T-helper 17 cell (primary cell): ENCODE measurements at regions not wholly inside any gene's neighbourhood (a gene's known extent, or its start where the extent isn't known, plus 50 kb on each side); places are given as distances from the start of the nearest gene placed in this dataset.

ENCODE experiments used
- ATAC-seq: fragments of 150-1000 bp; cut with Tn5 transposase; 2 replicates; pipeline ENCODE4 v1.10.0; 2021; ENCODE audit warnings: mild to moderate bottlenecking, moderate library complexity
- DNase-seq, 3 donors: peaks; one replicate each; pipeline versions ENCODE4 v3.0.0 to v3.0.0-alpha.2; 2020 to 2021
- H3K9me3 ChIP-seq: one replicate; pipeline ENCODE4 v1.7.0; 2013; ENCODE audit warnings: low read length, mild to moderate bottlenecking; ENCODE audit not compliant: control insufficient read depth, poor library complexity, severe bottlenecking
- H3K27ac Mint-ChIP-seq: one replicate; pipeline ENCODE4 v1.8.0; 2022; ENCODE audit warnings: mild to moderate bottlenecking, moderate library complexity, mixed read lengths
- H3K27me3 Mint-ChIP-seq: one replicate; pipeline ENCODE4 v1.8.0; 2022; ENCODE audit warnings: mixed read lengths
- H3K36me3 Mint-ChIP-seq: one replicate; pipeline ENCODE4 v1.8.0; 2022; ENCODE audit warnings: low read depth, mixed read lengths
- H3K4me1 Mint-ChIP-seq: one replicate; pipeline ENCODE4 v1.8.0; 2022; ENCODE audit warnings: mild to moderate bottlenecking, mixed read lengths
- H3K4me3 Mint-ChIP-seq: one replicate; pipeline ENCODE4 v1.8.0; 2022; ENCODE audit warnings: mild to moderate bottlenecking, moderate library complexity, mixed read lengths

- ATAC-seq, result no peak
- Mint-ChIP-seq H3K27me3 (no peaks in the 10 kb centered on the region), H3K36me3 (peaks cover 3% of the 10 kb centered on the region), H3K4me1 (no peaks in the 10 kb centered on the region), H3K4me3 (no peak overlapping the region), H3K27ac (no peak overlapping the region)
- DNase-seq, result no peak
- H3K9me3 ChIP-seq, result no peaks in the 10 kb centered on the region
Measured at GRCh38 chr16:54679531-54679930, 251.1 kb upstream of the IRX5 start.

GRCh38 chr16:54677308-54677950, 253.2 kb upstream of the IRX5 start:
- DNase-seq, result no peak
- Mint-ChIP-seq H3K4me1 (no peaks in the 10 kb centered on the region), H3K27me3 (no peaks in the 10 kb centered on the region), H3K4me3 (no peak overlapping the region), H3K27ac (no peak overlapping the region), H3K36me3 (peaks cover 3% of the 10 kb centered on the region)
- ATAC-seq, result no peak
- no peaks in the 10 kb centered on the region for H3K9me3 ChIP-seq

- Mint-ChIP-seq H3K4me1 (no peaks in the 10 kb centered on the region), H3K27ac (no peak overlapping the region), H3K27me3 (no peaks in the 10 kb centered on the region), H3K36me3 (peaks cover 3% of the 10 kb centered on the region), H3K4me3 (no peak overlapping the region)
- ATAC-seq (no peak), DNase-seq (no peak)
- no peaks in the 10 kb centered on the region for H3K9me3 ChIP-seq
Measured at GRCh38 chr16:54673313-54673712, 257.4 kb upstream of the IRX5 start.

GRCh38 chr16:54672500-54672899, 258.2 kb upstream of the IRX5 start:
- Mint-ChIP-seq H3K4me1 (no peaks in the 10 kb centered on the region), H3K27ac (no peak overlapping the region), H3K36me3 (peaks cover 3% of the 10 kb centered on the region), H3K4me3 (no peak overlapping the region), H3K27me3 (no peaks in the 10 kb centered on the region)
- ATAC-seq, result no peak
- no peaks in the 10 kb centered on the region for H3K9me3 ChIP-seq
- DNase-seq, result no peak

- H3K9me3 ChIP-seq, result no peaks in the 10 kb centered on the region
- Mint-ChIP-seq H3K27me3 (peaks cover 20% of the 10 kb centered on the region), H3K4me3 (no peak overlapping the region), H3K36me3 (no peaks in the 10 kb centered on the region), H3K4me1 (peaks cover 3% of the 10 kb centered on the region), H3K27ac (no peak overlapping the region)
- ATAC-seq (no peak), DNase-seq (no peak)
Measured at GRCh38 chr16:54657709-54658102, 273.0 kb upstream of the IRX5 start.

- Mint-ChIP-seq H3K4me3 (no peak overlapping the region), H3K36me3 (no peaks in the 10 kb centered on the region), H3K27ac (no peak overlapping the region), H3K27me3 (peaks cover 20% of the 10 kb centered on the region), H3K4me1 (peaks cover 3% of the 10 kb centered on the region)
- ATAC-seq, result no peak
- no peaks in the 10 kb centered on the region for H3K9me3 ChIP-seq
- no peak for DNase-seq
Measured at GRCh38 chr16:54657058-54657708, 273.5 kb upstream of the IRX5 start.

GRCh38 chr16:54655121-54655590, 275.5 kb upstream of the IRX5 start:
- peaks cover 3% of the 10 kb centered on the region for H3K4me1 Mint-ChIP-seq
- no peak overlapping the region for H3K27ac Mint-ChIP-seq
- peaks cover 28% of the 10 kb centered on the region for H3K27me3 Mint-ChIP-seq
- H3K9me3 ChIP-seq, result no peaks in the 10 kb centered on the region
- H3K36me3 Mint-ChIP-seq, result no peaks in the 10 kb centered on the region
- ATAC-seq (no peak), DNase-seq (no peak)
- no peak overlapping the region for H3K4me3 Mint-ChIP-seq

- no peak for DNase-seq
- Mint-ChIP-seq H3K4me1 (peaks cover 3% of the 10 kb centered on the region), H3K27me3 (peaks cover 28% of the 10 kb centered on the region), H3K27ac (no peak overlapping the region), H3K36me3 (no peaks in the 10 kb centered on the region), H3K4me3 (no peak overlapping the region)
- ATAC-seq, result no peak
- H3K9me3 ChIP-seq, result no peaks in the 10 kb centered on the region
Measured at GRCh38 chr16:54654429-54654828, 276.2 kb upstream of the IRX5 start.

GRCh38 chr16:54652201-54652770, 278.4 kb upstream of the IRX5 start:
- peaks cover 28% of the 10 kb centered on the region for H3K27me3 Mint-ChIP-seq
- no peak overlapping the region for H3K4me3 Mint-ChIP-seq
- H3K36me3 Mint-ChIP-seq, result no peaks in the 10 kb centered on the region
- no peak overlapping the region for H3K27ac Mint-ChIP-seq
- no peaks in the 10 kb centered on the region for H3K9me3 ChIP-seq
- H3K4me1 Mint-ChIP-seq, result peaks cover 3% of the 10 kb centered on the region
- ATAC-seq, result no peak
- no peak for DNase-seq

- Mint-ChIP-seq H3K4me3 (no peak overlapping the region), H3K27me3 (peaks cover 28% of the 10 kb centered on the region), H3K36me3 (no peaks in the 10 kb centered on the region), H3K4me1 (peaks cover 3% of the 10 kb centered on the region), H3K27ac (no peak overlapping the region)
- ATAC-seq (no peak), DNase-seq (no peak)
- no peaks in the 10 kb centered on the region for H3K9me3 ChIP-seq
Measured at GRCh38 chr16:54651440-54652195, 279.0 kb upstream of the IRX5 start.

GRCh38 chr16:54649876-54650275, 280.8 kb upstream of the IRX5 start:
- peaks cover 18% of the 10 kb centered on the region for H3K27me3 Mint-ChIP-seq
- no peak for DNase-seq
- ATAC-seq, result no peak
- H3K4me3 Mint-ChIP-seq, result no peak overlapping the region
- no peaks in the 10 kb centered on the region for H3K36me3 Mint-ChIP-seq
- H3K9me3 ChIP-seq, result no peaks in the 10 kb centered on the region
- H3K4me1 Mint-ChIP-seq, result no peaks in the 10 kb centered on the region
- no peak overlapping the region for H3K27ac Mint-ChIP-seq

- H3K27ac Mint-ChIP-seq, result no peak overlapping the region
- no peaks in the 10 kb centered on the region for H3K4me1 Mint-ChIP-seq
- DNase-seq (no peak), ATAC-seq (no peak)
- no peaks in the 10 kb centered on the region for H3K9me3 ChIP-seq
- no peaks in the 10 kb centered on the region for H3K36me3 Mint-ChIP-seq
- peaks cover 8% of the 10 kb centered on the region for H3K27me3 Mint-ChIP-seq
- H3K4me3 Mint-ChIP-seq, result no peak overlapping the region
Measured at GRCh38 chr16:54648575-54648974, 282.1 kb upstream of the IRX5 start.

GRCh38 chr16:54647725-54648221, 282.9 kb upstream of the IRX5 start:
- H3K4me1 Mint-ChIP-seq, result no peaks in the 10 kb centered on the region

More at GRCh38 chr16:54647725-54648221, 282.9 kb upstream of the IRX5 start:
- peaks cover 15% of the 10 kb centered on the region for H3K27me3 Mint-ChIP-seq
- ATAC-seq (no peak), DNase-seq (no peak)
- no peaks in the 10 kb centered on the region for H3K36me3 Mint-ChIP-seq
- H3K27ac Mint-ChIP-seq, result no peak overlapping the region
- H3K4me3 Mint-ChIP-seq, result no peak overlapping the region
- no peaks in the 10 kb centered on the region for H3K9me3 ChIP-seq
